Suprapubic skin (tissue), 4 donors: ENCODE measurements at regions not wholly inside any gene's neighbourhood (a gene's known extent, or its start where the extent isn't known, plus 50 kb on each side); places are given as distances from the start of the nearest gene placed in this dataset.

Experiments used
- EP300 ChIP-seq: sonication (generic); formaldehyde crosslinking; IDR thresholded peaks from one replicate; pipeline ENCODE4 v1.6.1; 2017; ENCODE audit warnings: antibody characterized with exemption
- POLR2AphosphoS5 ChIP-seq, 3 donors: sonication (generic); formaldehyde crosslinking; IDR thresholded peaks; one replicate each; pipeline ENCODE4 v1.6.1; 2017; ENCODE audit warnings: antibody characterized with exemption in 3 of 3
- TF ChIP-seq, protein P1 (sequence below), 2 donors: fragments of 200-600 bp in 1 of 2; fragments of 450-650 bp in 1 of 2; sonication (generic) in 1 of 2; IDR thresholded peaks; one replicate each; pipeline ENCODE4 v1.5.1; 2016 to 2019; ENCODE audit warnings: antibody characterized with exemption in 2 of 2, mild to moderate bottlenecking in 1 of 2, moderate library complexity in 1 of 2

DNA sequence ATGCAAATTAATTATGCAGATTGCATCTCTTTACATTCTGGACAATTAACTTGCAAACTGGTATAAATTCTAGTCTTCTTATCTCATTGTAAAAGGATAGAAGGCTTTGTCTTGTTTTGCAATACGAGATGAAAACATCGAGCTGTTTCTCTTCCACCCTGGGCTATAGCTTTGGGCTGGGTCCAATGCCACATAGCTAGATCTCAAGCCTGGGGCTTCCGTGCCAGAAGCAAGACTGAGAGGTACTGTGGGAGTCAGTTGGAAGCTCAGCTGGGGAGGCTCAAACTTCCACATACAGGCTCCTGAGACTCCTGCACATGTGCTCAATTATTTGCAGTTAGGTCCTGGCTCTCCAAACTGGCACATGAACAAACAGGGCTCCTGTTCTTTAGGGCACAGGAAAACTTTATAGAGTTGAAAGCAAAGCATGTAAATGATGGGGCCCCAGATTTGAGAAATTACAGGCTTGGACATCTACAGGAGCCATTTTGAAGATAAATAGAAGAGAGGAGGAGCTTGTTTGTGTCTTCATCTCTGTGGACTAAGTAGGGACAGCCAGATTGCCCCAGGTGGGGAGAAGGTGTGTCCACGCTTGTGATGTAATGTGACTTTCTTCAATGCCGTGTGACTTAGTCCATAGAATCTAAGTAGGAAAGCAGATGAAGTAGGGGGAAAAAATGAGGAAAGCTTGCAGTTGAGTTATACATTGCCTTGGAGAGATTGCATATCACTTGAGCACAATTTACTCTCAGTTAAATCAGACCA is 65.9 kb upstream of the SIPA1L2 start:
- TF ChIP-seq, protein P1, sequence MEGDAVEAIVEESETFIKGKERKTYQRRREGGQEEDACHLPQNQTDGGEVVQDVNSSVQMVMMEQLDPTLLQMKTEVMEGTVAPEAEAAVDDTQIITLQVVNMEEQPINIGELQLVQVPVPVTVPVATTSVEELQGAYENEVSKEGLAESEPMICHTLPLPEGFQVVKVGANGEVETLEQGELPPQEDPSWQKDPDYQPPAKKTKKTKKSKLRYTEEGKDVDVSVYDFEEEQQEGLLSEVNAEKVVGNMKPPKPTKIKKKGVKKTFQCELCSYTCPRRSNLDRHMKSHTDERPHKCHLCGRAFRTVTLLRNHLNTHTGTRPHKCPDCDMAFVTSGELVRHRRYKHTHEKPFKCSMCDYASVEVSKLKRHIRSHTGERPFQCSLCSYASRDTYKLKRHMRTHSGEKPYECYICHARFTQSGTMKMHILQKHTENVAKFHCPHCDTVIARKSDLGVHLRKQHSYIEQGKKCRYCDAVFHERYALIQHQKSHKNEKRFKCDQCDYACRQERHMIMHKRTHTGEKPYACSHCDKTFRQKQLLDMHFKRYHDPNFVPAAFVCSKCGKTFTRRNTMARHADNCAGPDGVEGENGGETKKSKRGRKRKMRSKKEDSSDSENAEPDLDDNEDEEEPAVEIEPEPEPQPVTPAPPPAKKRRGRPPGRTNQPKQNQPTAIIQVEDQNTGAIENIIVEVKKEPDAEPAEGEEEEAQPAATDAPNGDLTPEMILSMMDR (IDR thresholded peaks at IDR 0.05): no peak
- TF ChIP-seq EP300 (no peak), POLR2AphosphoS5 (IDR thresholded peaks at IDR 0.05) (no peak)
